PC-9 (cell line): ENCODE measurements at regions not wholly inside any gene's neighbourhood (a gene's known extent, or its start where the extent isn't known, plus 50 kb on each side); places are given as distances from the start of the nearest gene placed in this dataset.

Source experiments
- BruUV-seq: library from RNA; stranded (reverse); fragments of 400-500 nt; replicated peaks from 2 replicates; lab custom pipeline; 2021; lab: Mats Ljungman, UMichigan
- CTCF ChIA-PET: fragments of 300-600 bp; sonication (Branson Sonifier 250); formaldehyde crosslinking; loops from one replicate; lab custom pipeline; 2022; ENCODE audit warnings: antibody characterized with exemption; lab: Charles Lee
- POLR2A ChIA-PET: fragments of 300-600 bp; sonication (Branson Sonifier 250); formaldehyde crosslinking; loops from one replicate; lab custom pipeline; 2022; ENCODE audit warnings: antibody characterized with exemption; ENCODE audit not compliant: unreplicated experiment; lab: Charles Lee
- DNase-seq, 2 experiments: peaks; one replicate each; pipeline versions ENCODE4 v3.0.0 to v3.0.0-alpha.2; 2015 to 2022; ENCODE audit warnings: mixed read lengths in 1 of 2
- H2AFZ ChIP-seq: fragments of 200-600 bp; sonication (generic); 2 replicates; pipeline ENCODE4 v1.8.1; 2017; ENCODE audit warnings: antibody characterized with exemption
- H3F3A ChIP-seq: fragments of 200-600 bp; sonication (generic); 2 replicates; pipeline ENCODE4 v1.8.1; 2017; ENCODE audit warnings: antibody characterized with exemption, mild to moderate bottlenecking, low read depth; ENCODE audit not compliant: insufficient read depth
- H3K27ac ChIP-seq: fragments of 200-600 bp; sonication (generic); 2 replicates; pipeline ENCODE4 v1.6.1; 2016; ENCODE audit warnings: mixed run types
- H3K27me3 ChIP-seq: fragments of 200-600 bp; sonication (generic); 2 replicates; pipeline ENCODE4 v1.6.1; 2016; ENCODE audit warnings: low read depth, mixed run types; ENCODE audit not compliant: insufficient read depth
- H3K36me3 ChIP-seq: fragments of 200-600 bp; sonication (generic); 2 replicates; pipeline ENCODE4 v1.6.1; 2016; ENCODE audit warnings: low read depth, mixed run types
- H3K4me1 ChIP-seq: fragments of 200-600 bp; sonication (generic); replicated peaks from 2 replicates; pipeline ENCODE4 v1.6.1; 2016; ENCODE audit warnings: mixed run types; ENCODE audit not compliant: insufficient read depth
- H3K4me2 ChIP-seq: fragments of 200-600 bp; sonication (generic); 2 replicates; pipeline ENCODE4 v1.6.1; 2017; ENCODE audit warnings: mixed run types
- H3K4me3 ChIP-seq: fragments of 200-600 bp; sonication (generic); 2 replicates; pipeline ENCODE4 v1.6.1; 2016; ENCODE audit warnings: mixed run types
- H3K79me2 ChIP-seq: fragments of 200-600 bp; sonication (generic); 2 replicates; pipeline ENCODE4 v1.6.1; 2017; ENCODE audit warnings: low read depth, mixed run types
- H3K9me2 ChIP-seq: fragments of 200-600 bp; sonication (generic); 2 replicates; pipeline ENCODE4 v1.8.1; 2017; ENCODE audit warnings: mild to moderate bottlenecking; ENCODE audit not compliant: insufficient read depth
- H3K9me3 ChIP-seq: fragments of 200-600 bp; sonication (generic); 2 replicates; pipeline ENCODE4 v1.8.1; 2016; ENCODE audit warnings: low read depth; ENCODE audit not compliant: insufficient read depth
- H4K20me1 ChIP-seq: fragments of 200-600 bp; sonication (generic); 2 replicates; pipeline ENCODE4 v1.8.1; 2017; ENCODE audit not compliant: insufficient read depth
- CTCF ChIP-seq: fragments of 200-600 bp; sonication (generic); conservative IDR thresholded peaks from 2 replicates; pipeline ENCODE4 v1.6.1; 2017; ENCODE audit warnings: mixed run types, antibody characterized with exemption, mild to moderate bottlenecking, moderate library complexity
- EZH2 ChIP-seq: fragments of 200-600 bp; sonication (generic); IDR thresholded peaks from 2 replicates; pipeline ENCODE4 v1.8.0; 2017; ENCODE audit warnings: antibody characterized with exemption, low read depth
- intact Hi-C: fragments of 100-400 bp; cut with micrococcal nuclease; formaldehyde crosslinking; loops from one replicate; pipeline ENCODE4 v1.10.0; 2022; ENCODE audit not compliant: unreplicated experiment

DNA sequence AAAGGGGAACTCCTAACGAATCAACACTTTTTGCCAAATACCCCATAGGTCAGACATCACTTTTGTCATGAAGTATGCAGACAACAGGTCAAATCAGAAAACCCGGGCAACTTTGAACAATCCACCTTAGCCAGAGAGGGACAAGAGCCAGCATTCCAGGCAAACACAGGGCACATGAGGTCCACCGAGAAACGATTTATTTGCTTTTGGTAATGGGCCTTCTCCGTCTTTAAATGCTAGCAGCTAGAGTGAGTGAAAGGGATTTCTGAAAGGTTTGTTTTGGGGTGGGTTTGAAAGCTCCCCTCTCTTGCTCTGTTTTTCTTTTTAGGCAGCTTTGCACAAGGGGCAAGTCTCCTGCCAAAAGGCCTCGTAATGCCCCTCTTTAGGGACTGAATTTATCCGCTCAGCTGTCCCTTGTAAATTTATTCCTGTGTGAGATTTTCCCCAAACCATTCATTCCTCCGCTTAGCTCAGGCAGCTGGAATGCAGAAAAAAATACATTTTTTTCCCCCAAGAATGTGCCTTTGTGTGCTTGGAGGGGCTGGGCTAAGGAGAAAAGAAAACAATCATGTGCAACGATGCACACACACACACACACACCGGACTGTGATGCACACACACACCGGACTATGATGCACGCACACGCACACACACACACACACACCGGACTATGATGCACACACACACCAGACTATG, 196.9 kb downstream of the SNX19 start:
- POLR2A ChIA-PET, result no interaction called here
- H3K27ac ChIP-seq, result no peak overlapping the region

DNA sequence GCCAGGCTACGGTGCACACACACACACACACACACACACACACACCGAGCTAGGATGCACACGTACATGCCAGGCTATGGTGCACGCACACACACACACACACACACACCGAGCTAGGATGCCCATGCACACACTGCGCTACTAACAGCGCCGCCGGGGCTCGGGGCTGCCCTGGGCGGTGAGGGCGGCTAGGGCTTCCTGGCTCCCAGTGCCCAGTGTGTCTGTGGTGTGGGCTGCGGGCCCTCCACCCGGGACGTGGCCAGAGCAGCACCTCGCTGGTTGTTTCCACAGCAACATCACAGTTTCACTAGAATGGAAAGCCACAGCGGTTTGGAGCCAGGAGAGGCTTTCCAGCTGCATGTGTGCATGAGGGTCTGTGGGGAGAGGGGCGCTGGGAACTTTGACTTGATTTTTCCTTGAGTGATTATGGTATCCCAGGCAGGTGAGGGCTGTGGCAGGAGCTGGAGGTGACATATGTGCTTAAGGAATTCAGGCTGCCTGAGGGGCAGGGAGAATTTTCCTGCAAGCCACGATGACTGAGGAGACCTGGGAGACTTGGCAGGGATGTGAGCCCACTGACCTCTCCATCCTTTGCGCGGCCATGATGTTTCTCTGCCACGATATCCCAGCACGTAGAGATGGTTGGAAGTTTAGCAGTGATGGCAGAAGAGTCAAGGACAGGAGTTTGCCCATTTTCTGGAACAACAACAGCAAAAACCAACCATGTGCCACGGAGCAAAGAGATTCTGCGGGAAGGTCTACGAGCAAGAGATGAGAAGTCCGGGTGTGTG, 195.9 kb downstream of the SNX19 start:
- no peaks in the 10 kb centered on the region for H3K36me3 ChIP-seq
- H3F3A ChIP-seq, result no peaks in the 10 kb centered on the region
- no peak for DNase-seq
- intact Hi-C loops, result no loop called here
- no peaks in the 10 kb centered on the region for H3K79me2 ChIP-seq
- H3K27ac ChIP-seq, result no peak overlapping the region
- H2AFZ ChIP-seq, result no peak overlapping the region
- no peak overlapping the region for H3K4me3 ChIP-seq
- H4K20me1 ChIP-seq, result no peaks in the 10 kb centered on the region
- no peak for TF ChIP-seq EZH2
- TF ChIP-seq CTCF, result no peak
- no peaks in the 10 kb centered on the region for H3K4me1 ChIP-seq
- CTCF ChIA-PET, result no interaction called here
- no peaks in the 10 kb centered on the region for H3K9me3 ChIP-seq
- H3K27me3 ChIP-seq, result no peaks in the 10 kb centered on the region
- BruUV-seq, result no TSS peak
- no peak overlapping the region for H3K4me2 ChIP-seq
- H3K9me2 ChIP-seq, result no peaks in the 10 kb centered on the region
- POLR2A ChIA-PET, result no interaction called here

More for the DNA sequence above, 196.9 kb downstream of the SNX19 start:
- Histone ChIP-seq H3K27me3 (no peaks in the 10 kb centered on the region), H2AFZ (no peak overlapping the region), H3K4me1 (no peaks in the 10 kb centered on the region), H3K36me3 (no peaks in the 10 kb centered on the region), H3K9me2 (no peaks in the 10 kb centered on the region), H4K20me1 (no peaks in the 10 kb centered on the region), H3K4me3 (no peak overlapping the region), H3K79me2 (no peaks in the 10 kb centered on the region), H3K4me2 (no peak overlapping the region), H3K9me3 (no peaks in the 10 kb centered on the region), H3F3A (no peaks in the 10 kb centered on the region)
- no peak for DNase-seq
- TF ChIP-seq EZH2 (no peak), CTCF (no peak)
- BruUV-seq, result no TSS peak
- CTCF ChIA-PET, result no interaction called here
- intact Hi-C loops, result no loop called here

- Histone ChIP-seq H2AFZ (no peak overlapping the region), H3K79me2 (no peaks in the 10 kb centered on the region)
- no TSS peak for BruUV-seq
These were observed 195.1 kb downstream of the SNX19 start for GRCh38 chr11:130721023-130721681.

More at GRCh38 chr11:130721023-130721681, 195.1 kb downstream of the SNX19 start:
- Histone ChIP-seq H3K4me2 (no peak overlapping the region), H3K27ac (no peak overlapping the region), H3K27me3 (no peaks in the 10 kb centered on the region), H3K9me2 (no peaks in the 10 kb centered on the region), H4K20me1 (no peaks in the 10 kb centered on the region), H3F3A (no peaks in the 10 kb centered on the region), H3K4me1 (no peaks in the 10 kb centered on the region), H3K36me3 (no peaks in the 10 kb centered on the region), H3K4me3 (no peak overlapping the region), H3K9me3 (no peaks in the 10 kb centered on the region)
- TF ChIP-seq EZH2 (no peak), CTCF (no peak)
- intact Hi-C loops, result no loop called here
- ChIA-PET POLR2A (no interaction called here), CTCF (interaction anchor here (0.7 kb wide), 1 partner anchor 17 kb away, joined by 3 read pairs; no protein-coding TSS in a partner anchor)
- no peak for DNase-seq
